ENCODE measurements at regions not wholly inside any gene's neighbourhood (a gene's known extent, or its start where the extent isn't known, plus 50 kb on each side); places are given as distances from the start of the nearest gene placed in this dataset.
A peak's percentile ranks its signal among the peaks of the same experiment; 100 is the strongest.

- H3K4me3 ChIP-seq (ENCODE audit: low read length), result peak overlapping the region; percentile 32
- peak; percentile 76 for DNase-seq (ENCODE audit: low read depth)
- TF ChIP-seq CTCF (IDR thresholded peaks at IDR 0.05; ENCODE audit: insufficient read depth, low read depth, low read length, missing control alignments), result no peak
Observed at GRCh38 chr9:106697750-106698502, 165.0 kb upstream of the ZNF462 start.

- no peak for TF ChIP-seq CTCF (IDR thresholded peaks at IDR 0.05; ENCODE audit: insufficient read depth, low read depth, low read length, missing control alignments)
- H3K4me3 ChIP-seq (ENCODE audit: low read length), result no peak overlapping the region
- DNase-seq (ENCODE audit: low read depth), result peak; percentile 81
Observed at GRCh38 chr9:106700676-106701075, 162.3 kb upstream of the ZNF462 start.

GRCh38 chr9:106701611-106702010 lies 161.4 kb upstream of the ZNF462 start:
- DNase-seq (ENCODE audit: low read depth), result no peak
- no peak overlapping the region for H3K4me3 ChIP-seq (ENCODE audit: low read length)
- TF ChIP-seq CTCF (IDR thresholded peaks at IDR 0.05; ENCODE audit: insufficient read depth, low read depth, low read length, missing control alignments), result no peak

GRCh38 chr9:106704056-106704615 lies 158.8 kb upstream of the ZNF462 start:
- TF ChIP-seq CTCF (IDR thresholded peaks at IDR 0.05; ENCODE audit: insufficient read depth, low read depth, low read length, missing control alignments), result no peak
- DNase-seq (ENCODE audit: low read depth), result no peak

GRCh38 chr9:106707291-106707690 lies 155.7 kb upstream of the ZNF462 start:
- H3K4me3 ChIP-seq (ENCODE audit: low read length), result no peak overlapping the region
- no peak for TF ChIP-seq CTCF (IDR thresholded peaks at IDR 0.05; ENCODE audit: insufficient read depth, low read depth, low read length, missing control alignments)
- no peak for DNase-seq (ENCODE audit: low read depth)

More at GRCh38 chr9:106704056-106704615, 158.8 kb upstream of the ZNF462 start:
- no peak overlapping the region for H3K4me3 ChIP-seq (ENCODE audit: low read length)

- TF ChIP-seq CTCF (IDR thresholded peaks at IDR 0.05; ENCODE audit: insufficient read depth, low read depth, low read length, missing control alignments), result no peak
- no peak overlapping the region for H3K4me3 ChIP-seq (ENCODE audit: low read length)
- DNase-seq (ENCODE audit: low read depth), result no peak
Observed at GRCh38 chr9:106707738-106708474, 155.1 kb upstream of the ZNF462 start.

Measured in epithelial cell of esophagus (primary cell).